ENCODE measurements at regions not wholly inside any gene's neighbourhood (a gene's known extent, or its start where the extent isn't known, plus 50 kb on each side); places are given as distances from the start of the nearest gene placed in this dataset.

DNA sequence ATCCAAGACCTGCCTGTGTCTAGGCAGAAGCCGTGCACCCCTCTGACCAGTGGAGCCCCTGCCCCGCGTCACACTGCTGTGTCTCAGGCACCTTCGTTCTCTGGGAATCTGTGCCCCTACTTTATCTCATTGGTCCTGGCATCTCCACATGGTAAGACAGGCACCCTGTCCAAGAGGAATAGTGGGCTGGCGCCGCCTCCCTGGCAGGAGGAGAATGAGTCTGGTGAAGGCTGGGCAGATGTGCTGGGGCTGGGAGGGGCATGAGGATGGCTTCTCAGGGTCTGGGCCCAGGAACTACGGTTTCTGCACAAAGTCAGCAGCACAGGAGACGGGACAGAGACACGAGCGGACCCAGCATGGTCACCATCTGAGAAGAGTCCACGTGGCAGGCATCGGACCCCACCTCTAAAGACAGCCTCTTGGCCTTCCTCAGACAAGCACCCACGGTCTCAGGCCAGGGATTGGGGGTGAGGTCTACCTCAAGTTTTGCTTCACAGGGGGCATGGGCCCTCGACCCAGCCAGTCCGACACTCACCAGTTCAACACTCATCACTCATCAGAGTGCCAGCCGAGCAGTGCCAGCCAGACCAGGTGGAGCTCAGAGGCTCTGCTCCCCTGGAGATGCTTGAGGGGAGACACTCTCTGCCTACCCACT, 306.7 kb downstream of the ADGRD1 start:
- no peaks in the 10 kb centered on the region for H3K36me3 ChIP-seq (ENCODE audit: insufficient read depth, low read length)
- no peaks in the 10 kb centered on the region for H3K27me3 ChIP-seq (ENCODE audit: insufficient read depth, low read length)
- no peaks in the 10 kb centered on the region for H3K9me2 ChIP-seq (ENCODE audit: low read depth, low read length)
- TF ChIP-seq EZH2 (IDR thresholded peaks at IDR 0.05; ENCODE audit: borderline replicate concordance, low read length), result no peak
- TF ChIP-seq, protein P1, sequence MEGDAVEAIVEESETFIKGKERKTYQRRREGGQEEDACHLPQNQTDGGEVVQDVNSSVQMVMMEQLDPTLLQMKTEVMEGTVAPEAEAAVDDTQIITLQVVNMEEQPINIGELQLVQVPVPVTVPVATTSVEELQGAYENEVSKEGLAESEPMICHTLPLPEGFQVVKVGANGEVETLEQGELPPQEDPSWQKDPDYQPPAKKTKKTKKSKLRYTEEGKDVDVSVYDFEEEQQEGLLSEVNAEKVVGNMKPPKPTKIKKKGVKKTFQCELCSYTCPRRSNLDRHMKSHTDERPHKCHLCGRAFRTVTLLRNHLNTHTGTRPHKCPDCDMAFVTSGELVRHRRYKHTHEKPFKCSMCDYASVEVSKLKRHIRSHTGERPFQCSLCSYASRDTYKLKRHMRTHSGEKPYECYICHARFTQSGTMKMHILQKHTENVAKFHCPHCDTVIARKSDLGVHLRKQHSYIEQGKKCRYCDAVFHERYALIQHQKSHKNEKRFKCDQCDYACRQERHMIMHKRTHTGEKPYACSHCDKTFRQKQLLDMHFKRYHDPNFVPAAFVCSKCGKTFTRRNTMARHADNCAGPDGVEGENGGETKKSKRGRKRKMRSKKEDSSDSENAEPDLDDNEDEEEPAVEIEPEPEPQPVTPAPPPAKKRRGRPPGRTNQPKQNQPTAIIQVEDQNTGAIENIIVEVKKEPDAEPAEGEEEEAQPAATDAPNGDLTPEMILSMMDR (IDR thresholded peaks at IDR 0.05; ENCODE audit: low read length), result no peak
- H4K20me1 ChIP-seq (ENCODE audit: insufficient read depth, low read length), result no peaks in the 10 kb centered on the region
- H3K4me1 ChIP-seq (ENCODE audit: insufficient read depth, low read length, severe bottlenecking), result no peaks in the 10 kb centered on the region
- H3K9me3 ChIP-seq (ENCODE audit: low read length), result no peaks in the 10 kb centered on the region
- H3F3A ChIP-seq (ENCODE audit: insufficient read depth, low read length), result no peaks in the 10 kb centered on the region
- no peaks in the 10 kb centered on the region for H3K79me2 ChIP-seq (ENCODE audit: insufficient read depth, low read length)
- H3K9ac ChIP-seq (ENCODE audit: low read length), result no peak overlapping the region
- no peak overlapping the region for H2AFZ ChIP-seq (ENCODE audit: low read length)
- no peak overlapping the region for H3K27ac ChIP-seq (ENCODE audit: low read depth, low read length, poor library complexity, severe bottlenecking)
- no peak overlapping the region for H3K4me3 ChIP-seq (ENCODE audit: low read depth, low read length, poor library complexity, severe bottlenecking)
- no peak overlapping the region for H3K4me2 ChIP-seq (ENCODE audit: low read length)

DNA sequence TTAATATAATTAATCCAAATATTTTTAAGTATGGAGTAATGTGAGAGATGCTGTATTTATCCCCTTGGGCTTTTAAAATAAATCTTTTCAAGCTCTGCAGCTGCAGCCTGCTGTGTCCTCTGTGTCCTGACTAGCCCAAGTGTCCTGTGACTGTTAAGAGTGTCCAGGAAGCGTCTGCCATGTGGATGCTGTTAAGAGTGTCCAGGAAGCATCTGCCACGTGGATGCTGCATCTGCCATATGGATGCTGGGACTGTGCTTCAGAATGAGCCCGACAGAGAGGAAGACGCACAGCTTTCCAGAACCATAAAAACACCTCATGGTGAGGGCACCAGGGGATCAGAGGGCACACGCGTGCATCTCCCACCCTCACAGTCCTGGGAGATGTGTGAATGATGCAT, 307.2 kb downstream of the ADGRD1 start:
- Histone ChIP-seq H3F3A (ENCODE audit: insufficient read depth, low read length) (no peaks in the 10 kb centered on the region), H3K27me3 (ENCODE audit: insufficient read depth, low read length) (no peaks in the 10 kb centered on the region), H3K36me3 (ENCODE audit: insufficient read depth, low read length) (no peaks in the 10 kb centered on the region), H3K4me3 (ENCODE audit: low read depth, low read length, poor library complexity, severe bottlenecking) (no peak overlapping the region), H3K9me2 (ENCODE audit: low read depth, low read length) (no peaks in the 10 kb centered on the region), H3K27ac (ENCODE audit: low read depth, low read length, poor library complexity, severe bottlenecking) (no peak overlapping the region), H3K79me2 (ENCODE audit: insufficient read depth, low read length) (no peaks in the 10 kb centered on the region), H2AFZ (ENCODE audit: low read length) (no peak overlapping the region), H3K4me2 (ENCODE audit: low read length) (no peak overlapping the region), H3K9ac (ENCODE audit: low read length) (no peak overlapping the region), H3K4me1 (ENCODE audit: insufficient read depth, low read length, severe bottlenecking) (no peaks in the 10 kb centered on the region), H4K20me1 (ENCODE audit: insufficient read depth, low read length) (no peaks in the 10 kb centered on the region), H3K9me3 (ENCODE audit: low read length) (no peaks in the 10 kb centered on the region)
- no peak for TF ChIP-seq EZH2 (IDR thresholded peaks at IDR 0.05; ENCODE audit: borderline replicate concordance, low read length)

DNA sequence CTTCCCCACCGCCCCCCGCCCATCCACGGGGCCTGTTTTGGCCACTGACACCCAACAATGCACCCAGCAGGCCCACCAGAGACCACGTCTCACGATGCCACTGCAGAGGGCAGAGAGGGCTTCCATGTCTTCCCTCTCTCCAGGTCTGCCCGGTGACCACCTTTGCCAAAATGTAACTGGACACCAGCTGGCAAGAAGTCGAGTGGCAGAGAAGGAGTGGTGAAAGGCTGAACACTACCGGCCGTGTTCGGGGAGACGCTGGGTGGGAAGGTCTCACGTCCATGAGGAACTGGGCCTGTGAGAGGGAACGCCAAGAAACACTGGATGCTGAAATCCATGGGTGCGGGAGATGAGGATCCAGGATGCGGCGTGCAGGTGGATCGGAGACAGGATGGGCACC, 308.2 kb downstream of the ADGRD1 start:
- H3K27me3 ChIP-seq (ENCODE audit: insufficient read depth, low read length), result no peaks in the 10 kb centered on the region
- H3F3A ChIP-seq (ENCODE audit: insufficient read depth, low read length), result no peaks in the 10 kb centered on the region
- no peaks in the 10 kb centered on the region for H3K4me1 ChIP-seq (ENCODE audit: insufficient read depth, low read length, severe bottlenecking)
- H2AFZ ChIP-seq (ENCODE audit: low read length), result no peak overlapping the region
- H4K20me1 ChIP-seq (ENCODE audit: insufficient read depth, low read length), result no peaks in the 10 kb centered on the region
- H3K36me3 ChIP-seq (ENCODE audit: insufficient read depth, low read length), result no peaks in the 10 kb centered on the region
- H3K4me3 ChIP-seq (ENCODE audit: low read depth, low read length, poor library complexity, severe bottlenecking), result no peak overlapping the region
- no peak overlapping the region for H3K27ac ChIP-seq (ENCODE audit: low read depth, low read length, poor library complexity, severe bottlenecking)
- H3K9me3 ChIP-seq (ENCODE audit: low read length), result no peaks in the 10 kb centered on the region
- H3K9ac ChIP-seq (ENCODE audit: low read length), result no peak overlapping the region
- no peaks in the 10 kb centered on the region for H3K9me2 ChIP-seq (ENCODE audit: low read depth, low read length)
- no peak overlapping the region for H3K4me2 ChIP-seq (ENCODE audit: low read length)
- TF ChIP-seq, protein P1 (IDR thresholded peaks at IDR 0.05; ENCODE audit: low read length), result no peak
- TF ChIP-seq EZH2 (IDR thresholded peaks at IDR 0.05; ENCODE audit: borderline replicate concordance, low read length), result no peak
- H3K79me2 ChIP-seq (ENCODE audit: insufficient read depth, low read length), result no peaks in the 10 kb centered on the region

DNA sequence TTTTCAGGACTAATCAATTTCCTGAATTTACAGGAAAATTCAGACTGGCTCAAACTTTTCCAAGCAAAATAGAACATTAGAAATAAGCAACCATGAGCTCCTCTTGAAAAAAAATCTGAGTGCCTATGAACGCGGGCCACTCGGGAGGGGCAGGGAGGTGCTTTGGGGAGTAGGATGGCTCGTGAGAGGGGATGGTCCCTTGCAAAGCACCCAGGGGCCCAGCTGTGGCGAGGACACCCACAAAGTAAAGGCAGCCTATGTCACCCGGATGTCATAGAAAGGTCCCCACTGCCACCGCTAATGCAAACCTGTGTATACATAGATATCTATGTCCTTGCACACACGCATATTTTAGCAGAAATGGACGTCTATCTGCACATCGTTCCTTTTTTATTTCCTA, 309.9 kb downstream of the ADGRD1 start:
- Histone ChIP-seq H3K9me2 (ENCODE audit: low read depth, low read length) (no peaks in the 10 kb centered on the region), H3K27ac (ENCODE audit: low read depth, low read length, poor library complexity, severe bottlenecking) (no peak overlapping the region), H3F3A (ENCODE audit: insufficient read depth, low read length) (no peaks in the 10 kb centered on the region), H4K20me1 (ENCODE audit: insufficient read depth, low read length) (no peaks in the 10 kb centered on the region), H3K4me1 (ENCODE audit: insufficient read depth, low read length, severe bottlenecking) (no peaks in the 10 kb centered on the region), H3K79me2 (ENCODE audit: insufficient read depth, low read length) (no peaks in the 10 kb centered on the region), H3K4me3 (ENCODE audit: low read depth, low read length, poor library complexity, severe bottlenecking) (no peak overlapping the region), H3K4me2 (ENCODE audit: low read length) (no peak overlapping the region), H3K27me3 (ENCODE audit: insufficient read depth, low read length) (no peaks in the 10 kb centered on the region), H3K9ac (ENCODE audit: low read length) (no peak overlapping the region), H3K36me3 (ENCODE audit: insufficient read depth, low read length) (no peaks in the 10 kb centered on the region), H2AFZ (ENCODE audit: low read length) (no peak overlapping the region), H3K9me3 (ENCODE audit: low read length) (no peaks in the 10 kb centered on the region)
- no peak for TF ChIP-seq EZH2 (IDR thresholded peaks at IDR 0.05; ENCODE audit: borderline replicate concordance, low read length)
- TF ChIP-seq, protein P1 (IDR thresholded peaks at IDR 0.05; ENCODE audit: low read length), result no peak

All from OCI-LY1 (cell line).